Kidney capillary endothelial cell (primary cell): ENCODE measurements at regions not wholly inside any gene's neighbourhood (a gene's known extent, or its start where the extent isn't known, plus 50 kb on each side); places are given as distances from the start of the nearest gene placed in this dataset.
"Not testable (repeated sequence)": the region's sequence is repeated elsewhere in the genome, so short reads cannot be mapped to it uniquely, and the experiment has no call there.

Experiments
- DNase-seq: peaks from one replicate; pipeline ENCODE4 v3.0.0-alpha.2; 2018; ENCODE audit warnings: low spot score

GRCh38 chr16:46519063-46519462 lies 102.1 kb downstream of the SHCBP1 start:
- DNase-seq = no peak

GRCh38 chr16:46496701-46497100 lies 124.5 kb downstream of the SHCBP1 start:
- no peak for DNase-seq

- DNase-seq = no peak
Measured at GRCh38 chr16:46482895-46483294, 138.3 kb downstream of the SHCBP1 start.

GRCh38 chr16:46466239-46466638 lies 154.9 kb downstream of the SHCBP1 start:
- no peak for DNase-seq

GRCh38 chr16:46454801-46455200 lies 166.4 kb downstream of the SHCBP1 start:
- DNase-seq = not testable (repeated sequence)

- DNase-seq = no peak
Measured at GRCh38 chr16:46428108-46429061, 192.8 kb downstream of the SHCBP1 start.

- no peak for DNase-seq
Measured at GRCh38 chr16:46427340-46428107, 193.7 kb downstream of the SHCBP1 start.

GRCh38 chr16:46426336-46426735 lies 194.8 kb downstream of the SHCBP1 start:
- no peak for DNase-seq

- no peak for DNase-seq
Measured at GRCh38 chr16:46404028-46404427, 217.2 kb downstream of the SHCBP1 start.

- not testable (repeated sequence) for DNase-seq
Measured at GRCh38 chr16:46398559-46398958, 222.6 kb downstream of the SHCBP1 start.

GRCh38 chr16:46396883-46397270 lies 224.3 kb downstream of the SHCBP1 start:
- not testable (repeated sequence) for DNase-seq

- peak; percentile 14 for DNase-seq
Measured at GRCh38 chr16:46396131-46396882, 224.9 kb downstream of the SHCBP1 start.

GRCh38 chr16:46395391-46395921 lies 225.7 kb downstream of the SHCBP1 start:
- peak; percentile 37 for DNase-seq

- DNase-seq = peak; percentile 43
Measured at GRCh38 chr16:46394963-46395362, 226.2 kb downstream of the SHCBP1 start.

GRCh38 chr16:46394149-46394548 lies 227.0 kb downstream of the SHCBP1 start:
- peak; percentile 46 for DNase-seq

- peak; percentile 71 for DNase-seq
Measured at GRCh38 chr16:46392930-46393722, 228.1 kb downstream of the SHCBP1 start.

GRCh38 chr16:46390660-46391462 lies 230.3 kb downstream of the SHCBP1 start:
- peak; percentile 30 for DNase-seq

- DNase-seq = peak; percentile 100
Measured at GRCh38 chr16:46389561-46390041, 231.6 kb downstream of the SHCBP1 start.

- DNase-seq = not testable (repeated sequence)
Measured at GRCh38 chr16:46388939-46389491, 232.2 kb downstream of the SHCBP1 start.

- peak; percentile 51 for DNase-seq
Measured at GRCh38 chr16:46388354-46388753, 232.8 kb downstream of the SHCBP1 start.
